ENCODE measurements at regions not wholly inside any gene's neighbourhood (a gene's known extent, or its start where the extent isn't known, plus 50 kb on each side); places are given as distances from the start of the nearest gene placed in this dataset.

DNA sequence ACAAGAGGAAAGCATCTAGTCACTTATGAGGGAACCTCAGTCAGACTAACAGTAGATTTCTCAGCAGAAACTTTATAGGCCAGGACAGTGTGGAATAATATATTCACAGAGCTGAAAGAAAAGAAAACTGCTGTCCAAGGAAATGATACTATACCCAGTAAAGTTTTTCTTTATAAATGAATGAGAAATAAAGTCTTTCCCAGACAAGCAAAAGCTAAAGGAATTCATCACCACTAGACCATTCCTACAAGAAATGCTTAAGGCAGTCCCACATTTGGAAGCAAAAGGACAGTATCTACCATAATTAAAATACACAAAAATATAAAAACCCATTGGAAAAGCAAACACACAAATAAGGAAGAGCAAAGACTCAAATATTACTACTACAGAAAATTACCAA lies 59.9 kb downstream of the PSMG1 start:
- Histone ChIP-seq H2AFZ (ENCODE audit: low read length) (no peak overlapping the region), H4K5ac (ENCODE audit: insufficient read length, low read depth, low read length) (no peak overlapping the region), H3K23ac (ENCODE audit: insufficient read length, low read depth, low read length) (no peak overlapping the region), H3K79me1 (ENCODE audit: insufficient read depth, low read depth, low read length, poor library complexity, severe bottlenecking) (no peaks in the 10 kb centered on the region), H3K27me3 (ENCODE audit: insufficient read depth, low read length) (no peaks in the 10 kb centered on the region), H3K79me2 (ENCODE audit: insufficient read depth, low read length) (no peaks in the 10 kb centered on the region), H3K14ac (ENCODE audit: insufficient read depth, low read length) (no peak overlapping the region), H2AK5ac (ENCODE audit: insufficient read length, low read length) (no peak overlapping the region), H3K4ac (ENCODE audit: low read depth, low read length) (no peak overlapping the region), H4K20me1 (ENCODE audit: control insufficient read depth, insufficient read depth, insufficient read length) (peaks cover 4% of the 10 kb centered on the region), H4K8ac (replicated peaks; ENCODE audit: insufficient read length, low read depth, low read length) (no peak overlapping the region), H2BK15ac (ENCODE audit: low read depth, low read length) (no peak overlapping the region), H2BK20ac (ENCODE audit: low read depth, low read length, poor library complexity, severe bottlenecking) (no peak overlapping the region), H3T11ph (ENCODE audit: low read length) (no peak overlapping the region), H2BK5ac (ENCODE audit: insufficient read length, low read length) (no peak overlapping the region), H3K9ac (ENCODE audit: extremely low read depth, insufficient read length, low read length) (no peak overlapping the region), H2BK120ac (ENCODE audit: low read depth, low read length, poor library complexity, severe bottlenecking) (no peak overlapping the region), H3K9me3 (ENCODE audit: control insufficient read depth, low read depth, low read length) (no peaks in the 10 kb centered on the region), H3K23me2 (ENCODE audit: insufficient read length, low read depth, low read length, poor library complexity, severe bottlenecking) (no peaks in the 10 kb centered on the region), H3K4me1 (ENCODE audit: insufficient read depth, low read length) (peaks cover 3% of the 10 kb centered on the region; the same call in 1 of the 2 replicates), H3K4me2 (ENCODE audit: insufficient read depth, insufficient read length, low read length) (no peak overlapping the region), H3K27ac (ENCODE audit: insufficient read length, low read depth, low read length) (no peak overlapping the region), H3K56ac (ENCODE audit: insufficient read length, low read depth, low read length) (no peak overlapping the region), H3K18ac (ENCODE audit: insufficient read length, low read depth, low read length) (no peak overlapping the region), H2BK12ac (ENCODE audit: insufficient read length, low read depth, low read length) (no peak overlapping the region), H4K91ac (ENCODE audit: insufficient read length, low read depth, low read length) (no peak overlapping the region)
- peaks cover 0 to 2% of the 10 kb centered on the region in 2 experiments; a peak in 2 of 5 replicates for H3K9me3 Mint-ChIP-seq
- no peak for TF ChIP-seq CTCF (conservative IDR thresholded peaks at IDR 0.05)
- H3K27ac Mint-ChIP-seq: no peak overlapping the region
- H3K4me1 Mint-ChIP-seq: peaks cover 3 to 16% of the 10 kb centered on the region in 2 experiments
- H3K27me3 Mint-ChIP-seq (ENCODE audit: low read depth): no peaks in the 10 kb centered on the region; the same call in 1 of the 2 replicates
- H3K36me3 Mint-ChIP-seq (ENCODE audit: insufficient read depth in 1 of 3, low read depth in 3 of 3): no peaks in the 10 kb centered on the region
- no peak for DNase-seq
- H3K4me3 Mint-ChIP-seq: no peak overlapping the region
